Mucosa of rectum (tissue), 2 donors: ENCODE measurements at regions not wholly inside any gene's neighbourhood (a gene's known extent, or its start where the extent isn't known, plus 50 kb on each side); places are given as distances from the start of the nearest gene placed in this dataset.

ENCODE experiments used
- H3K27ac ChIP-seq, 2 donors: one replicate each; pipeline ENCODE4 v1.7.0; 2013; ENCODE audit warnings: inconsistent platforms in 2 of 2, low read depth in 2 of 2, low read length in 2 of 2
- H3K27me3 ChIP-seq, 2 donors: one replicate each; pipeline ENCODE4 v1.7.0; 2013; ENCODE audit warnings: low read length in 2 of 2; ENCODE audit not compliant: control insufficient read depth in 2 of 2, insufficient read depth in 2 of 2
- H3K36me3 ChIP-seq, 2 donors: one replicate each; pipeline ENCODE4 v1.7.0; 2013; ENCODE audit warnings: low read length in 2 of 2; ENCODE audit not compliant: control insufficient read depth in 2 of 2, insufficient read depth in 2 of 2
- H3K4me1 ChIP-seq, 2 donors: one replicate each; pipeline ENCODE4 v1.7.0; 2013; ENCODE audit warnings: low read length in 2 of 2, mild to moderate bottlenecking in 1 of 2; ENCODE audit not compliant: control insufficient read depth in 2 of 2, insufficient read depth in 2 of 2
- H3K4me3 ChIP-seq, 2 donors: one replicate each; pipeline ENCODE4 v1.7.0; 2013; ENCODE audit warnings: low read length in 2 of 2
- H3K9ac ChIP-seq, 2 donors: one replicate each; pipeline ENCODE4 v1.7.0; 2013; ENCODE audit warnings: low read length in 2 of 2, low read depth in 1 of 2, mild to moderate bottlenecking in 1 of 2
- H3K9me3 ChIP-seq, 2 donors: one replicate each; pipeline ENCODE4 v1.7.0; 2013; ENCODE audit warnings: low read length in 2 of 2; ENCODE audit not compliant: control insufficient read depth in 2 of 2
- donor health status: healthy.
- donor health status: Normal muscosa, but diverticular disease.

DNA sequence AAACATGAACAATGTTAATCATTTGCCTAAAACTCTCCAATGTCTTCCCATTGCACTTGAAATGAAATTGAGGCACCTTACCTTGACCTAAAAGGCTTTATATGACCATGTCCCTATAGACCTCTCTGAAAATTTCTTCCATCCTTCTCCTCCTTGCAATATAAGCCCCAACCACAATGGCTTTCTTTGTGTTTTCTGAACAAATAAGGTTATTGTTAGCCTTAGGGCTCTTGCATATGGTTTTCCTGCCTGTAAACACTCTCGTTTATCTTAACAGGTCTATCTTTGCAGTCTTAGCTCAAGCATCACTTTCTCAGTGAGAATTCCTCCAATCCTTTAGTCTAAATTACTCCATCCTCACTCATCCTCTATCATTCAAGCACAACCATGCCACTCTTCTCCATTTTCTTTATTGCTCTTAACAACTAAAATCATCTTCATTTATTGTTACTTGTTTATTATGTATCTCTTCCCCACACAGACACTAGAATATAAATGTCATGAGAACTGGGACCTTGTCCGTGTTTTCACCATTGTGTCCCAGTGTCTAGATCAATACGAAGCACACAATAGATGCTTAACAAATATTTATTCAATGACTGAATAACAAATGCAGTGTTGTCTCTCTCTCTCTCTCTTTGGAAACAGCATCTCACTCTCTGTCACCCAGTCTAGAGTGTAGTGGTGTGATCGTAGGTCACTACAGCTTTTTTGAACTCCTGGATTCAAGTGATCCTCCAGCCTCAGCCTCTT is 129.3 kb downstream of the RDH14 start:
- Histone ChIP-seq H3K4me3 (no peak overlapping the region), H3K27ac (no peak overlapping the region), H3K9me3 (no peaks in the 10 kb centered on the region), H3K4me1 (no peaks in the 10 kb centered on the region), H3K27me3 (no peaks in the 10 kb centered on the region), H3K36me3 (no peaks in the 10 kb centered on the region), H3K9ac (no peak overlapping the region)

DNA sequence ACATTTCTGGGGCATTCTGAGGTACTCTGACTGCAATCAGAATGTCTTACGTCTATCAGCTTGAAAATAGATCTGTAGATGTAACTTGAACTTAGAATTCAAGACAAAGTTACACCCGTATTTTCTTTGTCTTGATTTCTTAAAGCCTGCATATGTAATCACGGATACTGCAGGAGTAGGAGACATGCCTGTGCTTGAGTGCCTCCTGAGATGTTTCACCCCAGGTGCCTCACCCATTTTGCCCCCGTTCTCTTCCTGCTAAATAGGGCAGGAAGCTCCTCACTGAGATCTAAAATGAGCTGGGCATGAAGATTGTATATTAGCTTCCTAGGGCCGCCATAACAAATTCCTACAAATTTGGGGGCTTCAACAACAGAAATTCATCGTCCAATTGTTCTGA is 131.9 kb downstream of the RDH14 start:
- Histone ChIP-seq H3K4me3 (no peak overlapping the region), H3K27me3 (no peaks in the 10 kb centered on the region), H3K27ac (no peak overlapping the region), H3K9ac (no peak overlapping the region), H3K4me1 (no peaks in the 10 kb centered on the region), H3K9me3 (no peaks in the 10 kb centered on the region), H3K36me3 (no peaks in the 10 kb centered on the region)

DNA sequence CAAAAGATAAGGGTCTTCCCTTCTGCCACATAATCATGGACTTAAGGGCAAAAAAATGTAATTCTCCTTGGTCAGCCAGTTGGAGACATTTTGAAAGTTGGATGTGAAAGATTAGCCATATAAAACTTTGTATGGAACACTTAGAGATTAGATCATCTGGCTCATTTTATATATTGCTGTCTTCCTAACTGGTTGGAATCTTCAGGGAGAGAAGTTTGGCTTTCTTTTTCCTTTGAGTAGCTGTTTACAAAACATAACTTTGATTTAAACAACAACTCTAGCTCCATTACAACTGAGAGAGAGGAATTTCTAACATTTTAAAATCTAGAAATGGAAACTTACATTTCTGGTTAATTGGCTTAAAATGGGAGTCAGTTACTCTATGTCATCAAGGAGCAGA is 132.7 kb downstream of the RDH14 start:
- H3K4me1 ChIP-seq: no peaks in the 10 kb centered on the region
- H3K36me3 ChIP-seq: no peaks in the 10 kb centered on the region
- H3K4me3 ChIP-seq: no peak overlapping the region
- H3K9me3 ChIP-seq: no peaks in the 10 kb centered on the region
- no peaks in the 10 kb centered on the region for H3K27me3 ChIP-seq
- no peak overlapping the region for H3K27ac ChIP-seq
- no peak overlapping the region for H3K9ac ChIP-seq

DNA sequence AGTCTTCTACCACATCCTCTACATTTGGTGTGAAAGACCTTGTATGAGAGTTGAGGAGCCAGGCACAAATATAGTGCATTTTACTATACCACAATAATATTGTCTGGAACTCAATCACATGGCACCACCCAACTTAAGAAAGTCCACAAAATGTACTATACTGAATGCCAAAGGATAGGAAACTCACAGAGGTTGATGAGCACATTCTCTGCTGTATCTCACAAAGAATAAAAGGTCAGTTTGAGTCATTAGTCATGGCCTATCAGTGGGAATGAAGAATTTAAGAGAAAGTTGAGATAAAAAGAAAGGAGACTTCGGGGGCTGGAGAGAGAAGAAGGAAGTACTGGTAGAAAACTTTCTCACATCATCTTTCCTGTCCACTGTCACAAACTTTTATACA is 134.3 kb downstream of the RDH14 start:
- Histone ChIP-seq H3K36me3 (no peaks in the 10 kb centered on the region), H3K4me3 (no peak overlapping the region), H3K9ac (no peak overlapping the region), H3K27me3 (no peaks in the 10 kb centered on the region), H3K9me3 (no peaks in the 10 kb centered on the region), H3K4me1 (no peaks in the 10 kb centered on the region), H3K27ac (no peak overlapping the region)

DNA sequence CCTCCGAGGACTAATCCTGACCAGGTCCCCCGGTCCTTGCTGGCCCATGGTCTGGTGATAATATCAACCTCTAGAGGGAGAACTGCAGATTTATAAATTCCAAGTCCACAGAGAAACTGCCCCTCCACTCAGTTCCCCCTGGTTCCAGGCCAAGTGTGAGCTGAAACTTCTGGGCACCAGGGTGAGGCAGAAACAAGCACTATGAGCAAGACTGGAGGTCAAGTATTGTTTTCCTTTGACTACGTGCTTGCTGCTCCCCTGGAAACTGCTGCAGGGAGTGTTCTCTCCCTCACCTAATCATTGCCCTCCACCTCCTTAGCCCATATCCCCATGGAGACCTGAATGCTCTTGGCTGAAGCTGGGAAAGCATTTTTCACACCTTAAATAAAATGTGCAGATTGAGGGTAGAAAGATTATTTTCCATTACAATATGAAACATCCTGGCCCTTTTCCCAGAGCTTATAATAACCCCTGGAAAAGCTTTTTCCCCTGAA is 135.2 kb downstream of the RDH14 start:
- no peak overlapping the region for H3K27ac ChIP-seq
- no peaks in the 10 kb centered on the region for H3K9me3 ChIP-seq
- H3K27me3 ChIP-seq: no peaks in the 10 kb centered on the region
- H3K4me3 ChIP-seq: no peak overlapping the region
- H3K4me1 ChIP-seq: no peaks in the 10 kb centered on the region
- H3K36me3 ChIP-seq: no peaks in the 10 kb centered on the region
- no peak overlapping the region for H3K9ac ChIP-seq

DNA sequence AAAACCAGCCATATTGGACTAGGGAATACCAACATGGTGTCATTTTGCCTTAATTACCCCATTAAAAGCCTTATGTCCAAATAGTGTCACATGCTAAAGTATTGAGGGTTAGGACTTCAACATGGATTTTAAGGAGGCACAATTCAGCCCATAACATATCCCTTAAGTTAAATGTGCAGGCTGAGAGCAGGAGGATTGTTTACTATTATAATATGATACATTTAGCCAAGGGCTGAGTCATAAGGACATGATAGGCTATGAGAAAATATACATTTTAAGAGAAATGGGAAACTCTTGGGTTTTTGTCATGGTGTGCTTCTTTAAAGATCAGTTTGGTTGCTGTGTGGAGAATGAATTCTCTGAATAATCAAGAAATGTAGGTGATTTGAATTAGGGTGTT is 136.8 kb downstream of the RDH14 start:
- Histone ChIP-seq H3K27ac (no peak overlapping the region), H3K4me3 (no peak overlapping the region), H3K4me1 (no peaks in the 10 kb centered on the region), H3K9me3 (no peaks in the 10 kb centered on the region), H3K27me3 (no peaks in the 10 kb centered on the region), H3K36me3 (no peaks in the 10 kb centered on the region), H3K9ac (no peak overlapping the region)

DNA sequence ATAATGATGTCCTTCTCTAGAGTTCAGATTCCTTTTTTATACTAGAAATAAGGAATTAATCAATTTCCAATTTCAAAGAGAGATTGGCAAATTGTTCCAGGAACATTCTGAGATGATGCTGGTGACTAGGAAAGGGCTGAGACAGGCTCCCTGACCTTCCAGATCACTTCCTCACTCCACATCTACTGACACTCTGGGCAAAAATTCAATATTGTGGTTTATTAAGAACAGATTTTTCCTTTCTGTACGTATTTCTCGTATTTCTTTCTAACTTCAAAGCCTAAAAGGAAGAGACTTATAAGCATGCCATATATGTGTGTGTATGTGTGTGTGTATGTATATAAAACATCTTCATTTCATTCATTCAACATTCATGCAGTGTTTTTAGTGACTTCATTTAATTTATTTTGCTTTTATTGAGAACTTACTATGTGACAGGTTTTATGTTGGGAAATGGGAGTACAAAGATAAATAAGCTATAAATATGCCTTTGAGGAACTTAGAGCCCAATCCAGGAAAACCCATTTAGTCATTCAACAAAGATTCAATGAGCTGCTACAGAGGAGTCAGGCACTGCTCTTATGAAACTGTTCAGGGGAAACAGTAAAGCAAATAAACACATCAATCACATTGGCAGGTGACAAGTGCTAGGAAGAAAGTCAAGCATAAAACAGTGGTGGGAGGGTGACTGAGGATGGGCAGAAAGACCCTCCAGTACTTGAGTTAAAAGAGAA is 137.9 kb downstream of the RDH14 start:
- no peaks in the 10 kb centered on the region for H3K36me3 ChIP-seq
- no peak overlapping the region for H3K27ac ChIP-seq

DNA sequence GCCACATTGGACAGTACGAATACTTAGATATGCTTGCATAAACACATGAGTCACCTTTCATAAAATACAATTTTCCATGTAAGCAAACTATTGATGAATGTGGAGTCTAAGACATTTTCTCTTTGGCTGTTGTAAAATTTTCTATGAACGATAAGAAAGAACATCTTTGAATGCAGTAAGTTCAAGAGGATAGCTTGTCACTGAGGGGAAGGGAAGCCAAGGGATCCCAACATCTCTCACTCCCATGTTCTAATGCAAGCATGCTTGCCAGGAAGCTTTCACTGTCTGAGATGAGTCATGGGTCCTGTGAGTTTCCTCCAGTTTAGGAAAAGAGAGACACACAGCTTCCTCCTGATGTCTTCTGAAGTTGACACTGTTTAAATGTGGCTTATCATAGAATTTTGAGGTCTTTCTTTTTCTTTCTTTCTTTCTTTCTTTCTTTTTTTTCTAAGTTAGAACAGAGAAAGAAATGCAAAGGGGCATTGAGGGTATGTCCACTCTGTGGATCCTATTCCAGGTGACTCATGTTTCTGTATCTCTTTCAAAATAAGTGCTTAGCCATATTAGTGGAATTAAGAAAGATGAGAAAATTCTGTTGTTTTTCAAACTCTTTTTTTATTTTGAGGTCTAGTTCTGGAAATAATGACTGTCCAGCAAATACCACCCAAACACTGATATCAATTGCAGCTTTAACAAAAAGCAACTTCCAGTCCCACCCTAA is 146.6 kb downstream of the RDH14 start:
- Histone ChIP-seq H3K9ac (no peak overlapping the region), H3K9me3 (no peaks in the 10 kb centered on the region), H3K4me1 (no peaks in the 10 kb centered on the region), H3K4me3 (no peak overlapping the region), H3K27ac (peak overlapping the region in 1 of 2 donors; percentile 9), H3K36me3 (no peaks in the 10 kb centered on the region), H3K27me3 (no peaks in the 10 kb centered on the region)

More for the DNA sequence above, 137.9 kb downstream of the RDH14 start:
- no peaks in the 10 kb centered on the region for H3K9me3 ChIP-seq
- no peak overlapping the region for H3K4me3 ChIP-seq
- no peak overlapping the region for H3K9ac ChIP-seq
- no peaks in the 10 kb centered on the region for H3K27me3 ChIP-seq
- H3K4me1 ChIP-seq: no peaks in the 10 kb centered on the region

DNA sequence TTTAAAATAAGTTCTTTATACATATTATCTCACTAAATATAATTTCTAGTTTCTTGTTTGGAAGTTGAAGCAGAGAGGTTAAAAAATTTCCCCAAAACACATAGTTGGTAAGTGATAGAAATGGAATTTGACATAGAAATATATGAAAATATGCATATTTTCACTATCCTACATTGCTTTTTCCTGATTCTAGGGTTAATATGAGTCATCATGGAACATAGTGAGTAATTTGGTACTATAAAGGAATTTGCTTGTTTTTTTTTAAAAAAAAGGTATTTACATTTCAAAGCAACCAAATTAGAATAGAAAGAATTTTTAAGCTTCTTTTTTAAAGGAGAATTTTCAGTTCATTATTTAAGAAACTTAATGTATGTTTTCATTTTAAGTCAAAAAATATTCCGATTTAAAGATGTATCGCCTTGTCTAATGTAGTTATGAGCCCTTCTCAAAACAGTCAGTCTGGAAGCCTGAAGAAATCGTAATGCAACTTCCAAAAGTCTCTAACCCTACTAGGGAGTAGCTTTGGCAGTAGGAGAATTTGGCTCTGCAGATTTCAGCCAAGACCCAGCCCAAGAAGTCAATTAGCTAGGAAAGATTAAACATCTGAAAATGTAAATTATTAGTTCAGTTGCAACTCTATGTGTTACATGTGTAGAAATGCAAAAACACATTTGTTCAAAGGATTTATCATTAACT is 147.3 kb downstream of the RDH14 start:
- H3K9ac ChIP-seq: no peak overlapping the region
- H3K27ac ChIP-seq: peak overlapping the region in 1 of 2 donors; percentile 9
- H3K36me3 ChIP-seq: no peaks in the 10 kb centered on the region
- no peaks in the 10 kb centered on the region for H3K27me3 ChIP-seq
- H3K9me3 ChIP-seq: no peaks in the 10 kb centered on the region
- no peak overlapping the region for H3K4me3 ChIP-seq
- no peaks in the 10 kb centered on the region for H3K4me1 ChIP-seq
